ENCODE measurements at regions not wholly inside any gene's neighbourhood (a gene's known extent, or its start where the extent isn't known, plus 50 kb on each side); places are given as distances from the start of the nearest gene placed in this dataset.

DNA sequence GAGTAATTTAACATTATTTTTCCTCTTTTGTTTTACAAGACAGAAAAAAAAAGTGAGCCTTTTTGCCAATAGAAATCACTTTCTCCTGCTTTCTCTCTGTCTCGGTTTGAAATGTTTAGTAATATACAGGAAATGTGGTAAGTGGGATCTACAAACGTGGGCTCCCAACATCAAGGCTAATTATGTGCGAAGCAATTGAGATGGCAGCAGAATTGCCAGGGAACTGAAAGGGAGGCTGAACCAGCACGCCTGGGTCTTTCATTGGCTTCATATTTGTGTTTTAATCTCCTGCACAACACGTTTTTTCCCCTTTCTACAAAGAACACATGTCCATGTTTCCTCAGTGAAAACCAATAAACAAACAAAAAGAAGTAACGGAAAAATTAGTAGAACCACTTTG is 743.9 kb upstream of the SOX9 start:
- TF ChIP-seq CTCF (optimal IDR thresholded peaks at IDR 0.05 in 1 of 3, IDR thresholded peaks at IDR 0.05 in 1 of 3, conservative IDR thresholded peaks at IDR 0.05 in 1 of 3; ENCODE audit: extremely low read depth in 1 of 3, insufficient read depth in 2 of 3, low read length in 3 of 3): no peak
- no peak for TF ChIP-seq EZH2 (IDR thresholded peaks at IDR 0.05; ENCODE audit: low read length)

All from keratinocyte (primary cell).